Spleen (tissue), 11 donors: ENCODE measurements at regions not wholly inside any gene's neighbourhood (a gene's known extent, or its start where the extent isn't known, plus 50 kb on each side); places are given as distances from the start of the nearest gene placed in this dataset.

ENCODE experiments used
- DNase-seq: peaks from one replicate; pipeline ENCODE4 v3.0.0-alpha.2; 2020
- H3K27ac ChIP-seq, 8 donors: fragments of 200-600 bp; sonication (generic) in 7 of 8; 1 replicate in 4 of 8; 2 replicates in 4 of 8; pipeline versions ENCODE4 v1.5.0 to v1.8.0; 2016 to 2021; ENCODE audit warnings: inconsistent platforms in 4 of 8, mild to moderate bottlenecking in 4 of 8, moderate library complexity in 1 of 8
- H3K27me3 ChIP-seq, 7 donors: fragments of 200-600 bp; sonication (generic) in 6 of 7; replicated peaks in 1 of 7; 1 replicate in 4 of 7; 2 replicates in 3 of 7; pipeline versions ENCODE4 v1.5.0 to v1.8.0; 2016 to 2021; ENCODE audit warnings: inconsistent platforms in 3 of 7, mild to moderate bottlenecking in 1 of 7
- H3K36me3 ChIP-seq, 6 donors: fragments of 200-600 bp; sonication (generic) in 5 of 6; 1 replicate in 4 of 6; 2 replicates in 2 of 6; pipeline versions ENCODE4 v1.5.0 to v1.8.0; 2016 to 2021; ENCODE audit warnings: inconsistent platforms in 2 of 6
- H3K4me1 ChIP-seq, 6 donors: fragments of 200-600 bp; sonication (generic) in 5 of 6; 1 replicate in 3 of 6; 2 replicates in 3 of 6; pipeline versions ENCODE4 v1.5.0 to v1.8.0; 2016 to 2021; ENCODE audit warnings: inconsistent platforms in 3 of 6
- H3K4me3 ChIP-seq, 8 donors: fragments of 200-600 bp; sonication (generic) in 7 of 8; 1 replicate in 4 of 8; 2 replicates in 4 of 8; pipeline versions ENCODE4 v1.5.0 to v1.8.0; 2016 to 2021; ENCODE audit warnings: inconsistent platforms in 4 of 8, mild to moderate bottlenecking in 4 of 8, moderate library complexity in 2 of 8
- H3K9me3 ChIP-seq, 8 donors: fragments of 200-600 bp; sonication (generic) in 7 of 8; 1 replicate in 4 of 8; 2 replicates in 4 of 8; pipeline versions ENCODE4 v1.5.0 to v1.8.0; 2016 to 2021; ENCODE audit warnings: inconsistent platforms in 4 of 8
- CTCF ChIP-seq, 11 experiments: fragments of 200-600 bp in 7 of 11; fragments of 450-650 bp in 4 of 11; sonication (generic) in 4 of 11; IDR thresholded peaks in 8 of 11; conservative IDR thresholded peaks in 3 of 11; 1 replicate in 7 of 11; 2 replicates in 4 of 11; pipeline versions ENCODE4 v1.4.0 to v1.8.0; 2016 to 2021; ENCODE audit warnings: antibody characterized with exemption in 11 of 11, inconsistent platforms in 4 of 11, mild to moderate bottlenecking in 1 of 11
- POLR2A ChIP-seq, 3 donors: fragments of 450-650 bp; IDR thresholded peaks; one replicate each; pipeline ENCODE4 v1.5.1; 2017; ENCODE audit warnings: antibody characterized with exemption in 3 of 3, mild to moderate bottlenecking in 1 of 3
- POLR2AphosphoS5 ChIP-seq, 3 donors: sonication (generic); formaldehyde crosslinking; IDR thresholded peaks; one replicate each; pipeline ENCODE4 v1.5.1; 2017; ENCODE audit warnings: antibody characterized with exemption in 3 of 3
- WGBS, 5 donors: extraction: QIAGEN DNeasy Blood & Tissue Kit in 3 of 5; methylation state at CpG; one replicate each; pipeline versions ENCODE4 v1.1.5 to v1.1.7; 2013 to 2018; 5-methylcytosine and 5-hydroxymethylcytosine counted together
- intact Hi-C: fragments of 100-400 bp; cut with DNase I; formaldehyde crosslinking; loops from one replicate; pipeline ENCODE4 v1.15.0; 2023; ENCODE audit warnings: low total_unique reads
- donor health status: healthy with polysubstance abuse.
- donor health status: DM: no; HTN: no; CAD: no; lungs with moderate emphysema.
- donor health status: DM: no; HTN: no; CAD: no.
- donor health status: Bipolar disorder and iron deficiency.
- donor health status: healthy.
- donor health status: DM: no; HTN: no; CAD: no.
- donor health status: DM: yes; HTN: yes; CAD: no.

GRCh38 chr9:82110881-82111280, 122.3 kb downstream of the SPATA31D1 start:
- no peak for TF ChIP-seq POLR2A (IDR thresholded peaks at IDR 0.05)
- Histone ChIP-seq H3K27me3 (no peaks in the 10 kb centered on the region), H3K4me3 (no peak overlapping the region), H3K36me3 (no peaks in the 10 kb centered on the region), H3K27ac (no peak overlapping the region), H3K9me3 (no peaks in the 10 kb centered on the region), H3K4me1 (no peaks in the 10 kb centered on the region)
- intact Hi-C loops = no loop called here
- DNase-seq = no peak
- WGBS, 5 donors = 92 to 94% (median 92%) methylated on average over 3 of the region's 3 CpGs

GRCh38 chr9:82115331-82115730, 126.8 kb downstream of the SPATA31D1 start:
- Histone ChIP-seq H3K27me3 (no peaks in the 10 kb centered on the region), H3K9me3 (no peaks in the 10 kb centered on the region), H3K4me1 (no peaks in the 10 kb centered on the region), H3K36me3 (no peaks in the 10 kb centered on the region), H3K27ac (no peak overlapping the region), H3K4me3 (no peak overlapping the region)
- DNase-seq = no peak
- no peak for TF ChIP-seq CTCF (IDR thresholded peaks at IDR 0.05 in 8 of 11, conservative IDR thresholded peaks at IDR 0.05 in 3 of 11)
- TF ChIP-seq POLR2AphosphoS5 (IDR thresholded peaks at IDR 0.05) = no peak
- no peak for TF ChIP-seq POLR2A (IDR thresholded peaks at IDR 0.05)
- WGBS, 5 donors = 80 to 90% (median 85%) methylated on average over 1 of the region's 1 CpG
- intact Hi-C loops = no loop called here

GRCh38 chr9:82115900-82116299, 127.3 kb downstream of the SPATA31D1 start:
- H3K9me3 ChIP-seq = no peaks in the 10 kb centered on the region
- 86 to 91% (median 87%) methylated on average over 4 of the region's 4 CpGs for WGBS, 5 donors
- H3K27me3 ChIP-seq = no peaks in the 10 kb centered on the region
- intact Hi-C loops = no loop called here
- H3K4me3 ChIP-seq = no peak overlapping the region
- no peaks in the 10 kb centered on the region for H3K36me3 ChIP-seq
- H3K4me1 ChIP-seq = no peaks in the 10 kb centered on the region
- H3K27ac ChIP-seq = no peak overlapping the region
- no peak for DNase-seq
- TF ChIP-seq POLR2A (IDR thresholded peaks at IDR 0.05) = no peak
- TF ChIP-seq CTCF (IDR thresholded peaks at IDR 0.05 in 8 of 11, conservative IDR thresholded peaks at IDR 0.05 in 3 of 11) = no peak
- no peak for TF ChIP-seq POLR2AphosphoS5 (IDR thresholded peaks at IDR 0.05)

- Histone ChIP-seq H3K4me1 (no peaks in the 10 kb centered on the region), H3K27ac (no peak overlapping the region), H3K36me3 (no peaks in the 10 kb centered on the region), H3K27me3 (no peaks in the 10 kb centered on the region), H3K9me3 (no peaks in the 10 kb centered on the region), H3K4me3 (no peak overlapping the region)
- TF ChIP-seq POLR2AphosphoS5 (IDR thresholded peaks at IDR 0.05) (no peak), CTCF (IDR thresholded peaks at IDR 0.05 in 8 of 11, conservative IDR thresholded peaks at IDR 0.05 in 3 of 11) (no peak), POLR2A (IDR thresholded peaks at IDR 0.05) (no peak)
- 73 to 90% (median 75%) methylated on average over 3 of the region's 3 CpGs for WGBS, 5 donors
- intact Hi-C loops = no loop called here
- no peak for DNase-seq
Measured at GRCh38 chr9:82116556-82116955, 128.0 kb downstream of the SPATA31D1 start.
